NAMALWA (cell line): ENCODE measurements at regions not wholly inside any gene's neighbourhood (a gene's known extent, or its start where the extent isn't known, plus 50 kb on each side); places are given as distances from the start of the nearest gene placed in this dataset.

Experiments used
- DNase-seq: peaks from one replicate; pipeline ENCODE4 v3.0.0-alpha.2; 2015; ENCODE audit warnings: low spot score

DNA sequence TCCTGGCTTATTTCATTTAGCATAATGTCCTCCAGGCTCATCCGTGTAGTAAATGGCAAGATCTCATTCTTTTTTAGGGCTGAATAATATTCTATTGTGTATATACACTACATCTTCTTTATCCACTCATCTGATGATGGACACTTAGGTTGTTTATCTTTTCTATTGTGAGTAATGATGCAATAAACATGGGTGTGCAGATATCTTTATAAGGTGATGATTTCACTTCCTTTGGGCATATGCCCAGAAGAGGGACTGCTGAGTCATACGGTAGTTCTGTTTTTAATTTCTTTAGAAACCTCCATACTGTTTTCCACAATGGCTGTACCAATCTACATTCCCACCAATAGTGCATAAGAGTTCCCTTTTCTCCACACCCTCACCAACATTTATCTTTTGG is 317.6 kb upstream of the CNKSR2 start:
- DNase-seq, result no peak

DNA sequence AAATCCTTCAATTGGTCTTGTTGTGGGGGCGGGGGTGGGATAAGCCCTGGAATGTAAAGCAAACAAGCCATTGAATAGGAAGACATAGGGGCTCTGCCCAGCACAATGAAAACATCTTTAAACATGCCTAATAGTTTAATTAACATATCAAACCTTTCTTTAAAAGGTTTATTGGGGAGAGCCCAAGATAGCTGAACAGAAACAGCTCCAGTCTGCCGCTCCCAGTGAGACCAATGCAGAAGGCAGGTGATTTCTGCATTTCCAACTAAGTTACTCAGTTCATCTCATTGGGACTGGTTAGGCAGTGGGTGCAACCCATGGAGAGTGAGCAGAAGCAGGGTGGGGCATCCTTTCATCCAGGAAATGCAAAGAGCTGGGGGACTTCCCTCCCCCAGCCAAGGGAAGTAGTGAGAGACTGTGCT is 327.2 kb upstream of the CNKSR2 start:
- DNase-seq, result no peak

GRCh38 chrX:21014326-21014725 is 359.9 kb upstream of the CNKSR2 start:
- no peak for DNase-seq

DNA sequence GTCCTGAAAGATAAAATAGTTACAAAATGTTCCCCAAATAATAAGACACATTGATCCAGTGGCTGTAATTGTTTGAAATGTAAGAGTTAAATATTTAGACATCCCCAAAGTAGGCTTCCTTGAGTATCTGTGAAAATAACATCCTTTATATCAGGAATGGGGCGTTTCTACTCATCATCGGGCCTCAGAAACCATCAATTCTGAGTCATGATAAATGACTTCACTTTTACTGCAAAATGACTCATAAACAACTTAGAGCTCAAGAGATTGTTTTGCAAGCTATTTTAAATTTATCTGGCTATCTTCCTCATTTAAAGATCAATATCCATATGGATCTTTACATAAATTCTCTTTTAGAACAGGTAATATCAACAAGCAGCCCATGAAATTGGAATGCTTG is 369.4 kb upstream of the CNKSR2 start:
- no peak for DNase-seq

GRCh38 chrX:20995829-20996228 is 378.4 kb upstream of the CNKSR2 start:
- DNase-seq, result no peak

- no peak for DNase-seq
These were observed 384.9 kb upstream of the CNKSR2 start for GRCh38 chrX:20989361-20989760.

DNA sequence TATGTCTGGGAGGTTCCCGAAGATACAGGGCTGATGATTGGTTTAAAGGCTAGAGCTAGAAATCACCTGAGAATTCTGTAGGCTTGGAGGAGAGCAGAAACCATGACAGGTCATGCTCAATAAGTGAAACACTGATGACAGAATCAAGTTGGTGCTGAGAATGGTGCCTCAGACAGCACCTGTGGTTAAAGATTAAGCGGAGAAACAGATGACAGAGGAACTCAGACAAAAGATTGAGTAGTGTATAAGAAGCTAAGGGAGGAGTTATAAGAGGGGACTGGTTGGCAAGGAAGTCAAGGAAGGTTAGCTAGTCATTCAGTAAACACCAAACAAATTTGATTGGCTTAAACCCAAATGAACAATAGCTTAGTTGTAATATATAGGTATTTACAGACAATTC is 385.4 kb upstream of the CNKSR2 start:
- no peak for DNase-seq

GRCh38 chrX:20988118-20988517 is 386.1 kb upstream of the CNKSR2 start:
- DNase-seq, result no peak

- no peak for DNase-seq
These were observed 393.8 kb upstream of the CNKSR2 start for GRCh38 chrX:20980426-20980825.

DNA sequence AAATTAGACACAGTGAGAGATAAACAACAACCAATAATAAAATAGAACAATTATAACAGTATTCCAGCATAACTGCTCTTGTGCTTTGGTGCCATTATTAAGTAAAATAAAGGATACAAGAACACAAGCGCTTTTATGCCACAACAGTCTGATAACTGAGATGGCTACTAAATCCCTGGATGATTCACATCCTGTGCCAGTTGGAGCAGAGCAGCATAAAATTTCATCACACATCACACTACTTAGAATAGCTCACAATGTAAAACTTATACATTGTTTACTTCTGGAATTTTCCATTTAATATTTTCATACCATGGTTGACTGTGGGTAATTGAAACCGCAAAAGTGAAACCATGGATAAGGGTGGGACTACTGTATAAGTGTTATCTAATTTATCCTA is 399.9 kb upstream of the CNKSR2 start:
- DNase-seq, result no peak

- DNase-seq, result no peak
These were observed 401.2 kb upstream of the CNKSR2 start for GRCh38 chrX:20973038-20973437.

GRCh38 chrX:20971250-20971649 is 403.0 kb upstream of the CNKSR2 start:
- DNase-seq, result no peak

GRCh38 chrX:20969565-20969964 is 404.7 kb upstream of the CNKSR2 start:
- no peak for DNase-seq

DNA sequence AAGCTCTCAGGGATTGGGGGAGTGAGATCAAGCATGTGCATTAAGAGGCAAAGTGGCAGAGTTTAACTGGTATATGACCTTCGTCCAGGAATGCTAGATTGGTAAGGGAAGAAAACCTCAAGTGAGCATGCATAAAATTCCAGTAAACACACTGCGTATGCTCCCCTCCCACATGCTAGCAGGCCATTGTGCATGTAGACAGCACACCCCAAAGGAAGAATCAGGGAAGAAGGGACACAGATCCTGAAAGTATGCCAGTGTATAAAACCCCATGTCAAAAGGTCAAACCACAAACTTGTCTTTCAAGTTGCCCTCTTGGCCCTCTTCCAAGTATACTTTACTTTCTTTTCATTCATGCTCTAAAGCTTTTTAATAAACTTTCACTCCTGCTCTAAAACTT is 405.2 kb upstream of the CNKSR2 start:
- no peak for DNase-seq

DNA sequence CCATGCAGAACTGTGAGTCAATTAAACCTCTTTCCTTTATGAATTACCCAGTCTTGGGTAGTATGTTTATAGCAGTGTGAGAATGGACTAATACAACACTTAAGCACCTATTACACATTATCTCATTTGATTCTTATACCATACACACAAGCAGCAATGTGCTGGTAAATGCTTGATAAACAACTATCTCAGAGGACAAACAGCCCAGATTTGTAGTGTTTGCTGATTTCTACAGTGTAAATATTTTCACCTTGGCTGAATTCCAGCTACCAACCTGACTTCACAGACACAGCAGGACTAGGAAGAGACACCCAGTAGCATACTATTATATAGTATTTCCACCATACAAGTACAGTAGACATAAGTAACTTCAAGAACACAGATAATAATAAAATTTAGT is 406.5 kb upstream of the CNKSR2 start:
- DNase-seq, result no peak

DNA sequence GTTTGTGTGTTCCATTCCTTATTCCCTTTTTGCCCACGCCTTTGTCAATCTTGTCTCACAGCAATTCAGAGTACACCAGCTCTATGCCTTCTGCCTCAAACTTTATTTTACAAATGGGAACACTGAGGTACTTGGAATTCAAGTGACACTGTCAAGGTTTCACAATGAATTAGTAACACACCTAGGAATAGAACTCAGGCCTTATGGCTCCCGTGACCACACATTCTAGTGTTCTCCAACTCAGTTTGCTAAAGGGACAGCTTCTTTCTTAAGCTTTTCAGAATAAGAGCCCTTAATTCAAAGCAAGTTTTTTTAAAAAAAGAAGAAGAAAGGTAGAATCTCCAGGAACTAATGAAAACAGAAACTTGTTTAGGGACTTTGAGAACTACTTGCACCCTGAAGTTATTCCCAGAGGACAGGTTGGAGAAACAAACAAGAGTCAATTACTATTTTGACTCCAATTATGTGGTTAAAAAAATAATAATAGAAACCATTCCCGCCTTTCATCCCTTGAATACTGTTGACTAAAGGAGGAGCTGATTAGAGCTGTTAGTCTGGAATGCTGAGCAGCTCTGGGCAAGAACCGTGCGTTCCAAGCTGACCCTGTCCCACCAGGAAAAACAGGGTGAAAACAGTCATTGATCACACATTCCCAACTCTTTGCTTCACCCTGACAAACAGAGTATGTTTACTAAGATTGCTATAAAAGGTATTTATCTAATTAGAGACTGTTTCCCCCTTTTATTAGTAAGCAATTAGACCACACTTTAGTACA is 408.8 kb upstream of the CNKSR2 start:
- no peak for DNase-seq

DNA sequence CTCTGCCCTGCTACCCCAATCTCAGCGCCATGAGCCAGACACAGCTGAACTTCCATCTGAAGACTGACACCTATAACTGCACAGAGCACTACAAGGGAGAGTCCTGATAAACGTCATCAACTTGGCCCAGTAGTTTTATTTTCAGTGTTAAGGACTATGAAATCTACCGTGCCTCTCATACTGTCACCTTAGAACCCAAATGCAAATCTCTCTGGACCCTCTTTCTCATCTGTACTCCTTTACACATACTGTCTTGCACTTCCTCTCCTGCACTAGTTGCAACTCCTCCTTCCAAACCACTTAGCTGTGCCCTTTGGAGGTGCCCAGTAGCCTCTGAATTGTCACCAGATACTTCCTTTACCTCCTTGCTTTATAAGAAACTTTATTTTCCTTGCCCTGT is 420.2 kb upstream of the CNKSR2 start:
- DNase-seq, result no peak

DNA sequence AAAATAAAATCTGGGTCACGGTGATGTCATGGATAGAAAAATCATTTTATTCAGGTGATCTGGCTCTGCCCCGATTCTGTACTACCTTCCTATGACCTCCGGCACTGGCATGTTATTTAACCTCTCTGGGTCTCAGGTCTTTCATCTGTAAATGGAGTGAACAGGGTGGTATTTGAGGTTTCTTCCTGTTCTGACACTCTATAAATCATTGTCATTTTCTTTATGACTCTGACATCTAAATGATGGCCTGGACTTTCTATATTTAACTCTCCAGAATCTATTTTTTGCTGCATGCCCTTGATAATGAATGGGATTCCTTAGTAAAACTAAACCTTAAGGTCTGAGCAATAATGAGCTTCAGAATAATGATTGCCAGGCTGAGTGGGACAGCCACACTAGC is 422.0 kb upstream of the CNKSR2 start:
- no peak for DNase-seq

- DNase-seq, result no peak
These were observed 423.0 kb upstream of the CNKSR2 start for GRCh38 chrX:20951016-20951810.

DNA sequence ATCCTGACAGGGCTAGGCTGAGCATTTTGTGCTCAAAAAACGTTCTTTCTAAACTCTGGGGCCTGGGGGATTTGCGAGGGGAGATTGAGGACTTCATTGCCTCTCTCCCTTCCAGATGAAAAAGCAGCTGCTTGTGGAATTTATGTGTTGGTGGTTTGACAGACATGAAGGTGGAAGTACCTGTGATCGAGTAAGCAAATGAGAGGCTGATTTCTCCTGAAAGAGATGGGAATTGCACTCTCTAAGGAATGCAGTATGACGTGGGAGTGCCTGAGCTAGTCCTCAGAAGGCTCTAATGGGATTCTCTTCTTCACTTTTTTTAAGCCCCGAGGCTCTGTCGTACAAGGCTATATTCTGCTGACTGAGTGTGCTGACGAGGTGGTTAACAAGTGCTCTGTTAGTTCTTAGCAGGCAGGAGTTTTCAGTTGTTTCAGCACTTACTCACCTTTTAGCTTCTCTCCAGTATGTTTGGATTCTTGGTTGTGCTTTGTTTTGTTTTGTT is 426.8 kb upstream of the CNKSR2 start:
- no peak for DNase-seq

DNA sequence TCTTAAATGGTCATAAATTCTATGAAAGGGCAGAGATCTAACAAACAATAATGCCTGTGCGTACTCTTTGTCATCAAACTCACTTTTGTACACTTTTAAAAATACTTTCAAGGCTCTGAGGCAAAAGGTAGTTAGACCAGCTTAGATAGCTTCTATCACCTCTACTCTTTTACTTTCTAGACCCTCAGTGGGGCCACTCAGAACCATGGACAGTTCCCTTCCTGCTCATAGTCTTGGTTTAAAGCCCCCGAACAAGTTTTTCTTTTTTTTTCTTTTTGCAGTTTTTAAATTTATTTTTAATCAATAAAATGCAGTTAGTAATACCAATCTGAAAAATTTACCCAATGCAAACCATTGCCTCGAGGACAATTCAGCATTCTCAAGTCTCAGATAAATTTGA is 460.5 kb upstream of the CNKSR2 start:
- DNase-seq, result peak; percentile 1

GRCh38 chrX:20906571-20906970 is 467.6 kb upstream of the CNKSR2 start:
- DNase-seq, result no peak

GRCh38 chrX:20884565-20884964 is 489.7 kb upstream of the CNKSR2 start:
- DNase-seq, result no peak
